HEK293 (cell line): ENCODE measurements at regions not wholly inside any gene's neighbourhood (a gene's known extent, or its start where the extent isn't known, plus 50 kb on each side); places are given as distances from the start of the nearest gene placed in this dataset.

ENCODE experiments used
- CTCF ChIA-PET: fragments of 350-600 bp; formaldehyde crosslinking; extraction: SDS; loops from one replicate; lab custom pipeline; 2021; ENCODE audit warnings: antibody characterized with exemption; lab: Yijun Ruan, JAX
- POLR2A ChIA-PET: fragments of 300-600 bp; formaldehyde crosslinking; extraction: SDS; loops from one replicate; lab custom pipeline; 2020; ENCODE audit warnings: antibody characterized with exemption, inconsistent platforms; lab: Yijun Ruan, JAX
- H3K27ac ChIP-seq: fragments of 200-500 bp; sonication (Bioruptor generic); 2 replicates; pipeline ENCODE4 v1.5.1; 2014; ENCODE audit warnings: low read depth, low read length, control low read depth, inconsistent platforms; ENCODE audit errors: extremely low read depth
- H3K36me3 ChIP-seq, 2 experiments: fragments of 200-500 bp in 1 of 2; sonication (Bioruptor generic) in 1 of 2; 1 replicate in 1 of 2; 2 replicates in 1 of 2; pipeline ENCODE4 v1.5.1; 2014 to 2017; ENCODE audit warnings: inconsistent platforms in 2 of 2, low read length in 2 of 2; ENCODE audit not compliant: control insufficient read depth in 2 of 2, insufficient read depth in 1 of 2
- H3K4me1 ChIP-seq: fragments of 200-500 bp; sonication (Bioruptor generic); 2 replicates; pipeline ENCODE4 v1.5.1; 2014; ENCODE audit warnings: mild to moderate bottlenecking, low read length, inconsistent platforms; ENCODE audit not compliant: control insufficient read depth, insufficient read depth
- H3K4me3 ChIP-seq: 2 replicates; pipeline ENCODE4 v1.5.1; 2011; ENCODE audit warnings: low read depth, mild to moderate bottlenecking, control low read depth, low read length, moderate library complexity
- H3K9me3 ChIP-seq: fragments of 200-500 bp; sonication (Bioruptor generic); 2 replicates; pipeline ENCODE4 v1.5.1; 2014; ENCODE audit warnings: low read depth, low read length, inconsistent platforms; ENCODE audit not compliant: control insufficient read depth, insufficient read depth
- KLF16 ChIP-seq: fragments of 450-650 bp; formaldehyde crosslinking; IDR thresholded peaks from 2 replicates; pipeline ENCODE4 v1.5.1; 2017; ENCODE audit warnings: missing biosample characterization, missing genetic modification characterization
- KLF9 ChIP-seq: fragments of 450-650 bp; formaldehyde crosslinking; IDR thresholded peaks from 2 replicates; pipeline ENCODE4 v1.5.1; 2016; ENCODE audit warnings: missing biosample characterization, missing genetic modification characterization, low read depth
- PRDM1 ChIP-seq: fragments of 450-650 bp; formaldehyde crosslinking; IDR thresholded peaks from 2 replicates; pipeline ENCODE4; 2016; ENCODE audit warnings: missing biosample characterization, missing genetic modification characterization
- SP3 ChIP-seq: fragments of 450-650 bp; formaldehyde crosslinking; IDR thresholded peaks from 2 replicates; pipeline ENCODE4 v1.5.1; 2016; ENCODE audit warnings: missing biosample characterization, missing genetic modification characterization
- WT1 ChIP-seq: fragments of 450-650 bp; formaldehyde crosslinking; IDR thresholded peaks from 2 replicates; pipeline ENCODE4 v1.5.1; 2016; ENCODE audit warnings: missing biosample characterization, missing genetic modification characterization
- ZBTB1 ChIP-seq: fragments of 450-650 bp; formaldehyde crosslinking; IDR thresholded peaks from 2 replicates; pipeline ENCODE4 v1.5.1; 2016; ENCODE audit warnings: missing biosample characterization, missing genetic modification characterization
- ZBTB7A ChIP-seq: fragments of 450-650 bp; formaldehyde crosslinking; IDR thresholded peaks from 2 replicates; pipeline ENCODE4 v1.5.1; 2016; ENCODE audit warnings: low read depth, missing biosample characterization, missing genetic modification characterization
- ZFP41 ChIP-seq: fragments of 450-650 bp; formaldehyde crosslinking; IDR thresholded peaks from 2 replicates; pipeline ENCODE4 v1.5.1; 2016; ENCODE audit warnings: missing biosample characterization, missing genetic modification characterization, borderline replicate concordance
- ZNF121 ChIP-seq: fragments of 450-650 bp; formaldehyde crosslinking; IDR thresholded peaks from 2 replicates; pipeline ENCODE4 v1.5.1; 2016; ENCODE audit warnings: missing biosample characterization, missing genetic modification characterization
- ZNF184 ChIP-seq: fragments of 450-650 bp; IDR thresholded peaks from 2 replicates; pipeline ENCODE4 v1.5.1; 2018; ENCODE audit warnings: missing biosample characterization, mild to moderate bottlenecking, missing genetic modification characterization
- ZNF221 ChIP-seq: fragments of 450-650 bp; formaldehyde crosslinking; IDR thresholded peaks from 2 replicates; pipeline ENCODE4 v1.5.1; 2017; ENCODE audit warnings: missing biosample characterization, missing genetic modification characterization, borderline replicate concordance
- ZNF223 ChIP-seq: fragments of 450-650 bp; formaldehyde crosslinking; IDR thresholded peaks from 2 replicates; pipeline ENCODE4 v1.5.1; 2016; ENCODE audit warnings: missing biosample characterization, missing genetic modification characterization
- ZNF239 ChIP-seq: fragments of 450-650 bp; formaldehyde crosslinking; IDR thresholded peaks from 2 replicates; pipeline ENCODE4 v1.5.1; 2016; ENCODE audit warnings: missing biosample characterization, missing genetic modification characterization
- ZNF274 ChIP-seq, 2 experiments: fragments of 200-500 bp in 1 of 2; fragments of 450-650 bp in 1 of 2; sonication (Bioruptor generic) in 1 of 2; formaldehyde crosslinking in 1 of 2; IDR thresholded peaks; 2 replicates each; pipeline versions ENCODE4 v1.5.1 to v1.6.1; 2014 to 2016; ENCODE audit warnings: borderline replicate concordance in 1 of 2, inconsistent platforms in 1 of 2, low read length in 1 of 2, missing biosample characterization in 1 of 2, missing genetic modification characterization in 1 of 2
- ZNF473 ChIP-seq: fragments of 450-650 bp; formaldehyde crosslinking; IDR thresholded peaks from 2 replicates; pipeline ENCODE4 v1.5.1; 2017; ENCODE audit warnings: missing biosample characterization, missing genetic modification characterization
- ZNF48 ChIP-seq: fragments of 450-650 bp; formaldehyde crosslinking; IDR thresholded peaks from 2 replicates; pipeline ENCODE4 v1.5.1; 2016; ENCODE audit warnings: missing biosample characterization, missing genetic modification characterization
- ZNF549 ChIP-seq: fragments of 450-650 bp; IDR thresholded peaks from 2 replicates; pipeline ENCODE4 v1.5.1; 2018; ENCODE audit warnings: missing biosample characterization, missing genetic modification characterization, mild to moderate bottlenecking, inconsistent platforms, moderate library complexity
- ZNF585B ChIP-seq: fragments of 450-650 bp; formaldehyde crosslinking; IDR thresholded peaks from 2 replicates; pipeline ENCODE4 v1.5.1; 2016; ENCODE audit warnings: missing biosample characterization, missing genetic modification characterization
- ZNF654 ChIP-seq: fragments of 450-650 bp; formaldehyde crosslinking; IDR thresholded peaks from 2 replicates; pipeline ENCODE4 v1.5.1; 2016; ENCODE audit warnings: low read depth, missing biosample characterization, missing genetic modification characterization
- TF ChIP-seq, protein P1 (sequence below): fragments of 450-650 bp; formaldehyde crosslinking; IDR thresholded peaks from 2 replicates; pipeline ENCODE4 v1.5.1; 2016; ENCODE audit warnings: missing biosample characterization, missing genetic modification characterization
- TF ChIP-seq, protein P2 (sequence below): fragments of 450-650 bp; IDR thresholded peaks from 2 replicates; pipeline ENCODE4 v1.5.1; 2018; ENCODE audit warnings: missing biosample characterization, mild to moderate bottlenecking, missing genetic modification characterization
- TF ChIP-seq, protein P3 (sequence below): fragments of 450-650 bp; formaldehyde crosslinking; IDR thresholded peaks from 2 replicates; pipeline ENCODE4 v1.5.1; 2017; ENCODE audit warnings: missing biosample characterization, missing genetic modification characterization
- TF ChIP-seq, protein P4 (sequence below): fragments of 450-650 bp; formaldehyde crosslinking; optimal IDR thresholded peaks from 2 replicates; pipeline ENCODE3; 2016; ENCODE audit warnings: missing biosample characterization, mild to moderate bottlenecking, missing genetic modification characterization
- TF ChIP-seq, protein P5 (sequence below): fragments of 450-650 bp; formaldehyde crosslinking; conservative IDR thresholded peaks from 2 replicates; pipeline ENCODE4 v1.5.1; 2016; ENCODE audit warnings: low read depth, missing biosample characterization, missing genetic modification characterization

DNA sequence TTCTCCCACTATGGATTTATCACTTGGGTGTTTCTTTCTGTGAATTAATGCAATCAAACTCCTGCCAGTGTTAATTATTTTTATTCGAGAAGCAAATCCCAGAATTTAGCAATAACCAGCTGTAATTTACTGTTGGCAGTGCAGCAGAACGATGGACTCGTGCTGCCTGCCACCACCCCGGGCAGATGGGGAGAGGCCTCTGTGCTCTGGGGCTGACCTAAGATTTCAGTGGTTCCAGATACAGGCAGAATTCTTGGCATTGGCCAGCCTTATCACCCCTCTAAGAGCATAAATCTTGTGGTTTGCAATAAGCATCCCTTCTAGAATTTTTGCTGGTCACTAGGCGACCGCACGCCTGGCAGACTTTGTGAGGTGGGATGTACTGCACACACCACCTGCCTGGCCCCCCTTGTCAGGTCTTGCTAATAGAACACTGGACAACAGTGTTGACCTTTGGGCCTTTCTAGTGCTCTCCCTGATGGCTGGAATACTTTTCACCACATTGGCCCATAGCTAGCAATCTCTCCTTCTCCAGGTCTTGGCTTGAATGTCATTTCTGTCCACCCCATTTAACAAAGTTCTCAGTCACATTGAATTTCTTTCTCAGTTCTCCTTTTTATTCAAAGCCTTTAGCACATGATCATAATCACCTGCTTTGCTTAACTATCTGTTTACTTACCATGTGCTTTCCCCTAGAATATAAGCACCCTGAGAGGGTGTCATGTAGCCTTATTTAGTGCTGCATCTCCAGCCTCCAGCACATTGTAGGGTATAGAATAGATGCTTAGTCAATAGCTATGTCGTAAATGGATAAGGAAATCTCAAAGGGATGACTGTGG, 122.1 kb upstream of the DYNLRB2 start:
- ChIA-PET CTCF (interaction anchor here (0.7 kb wide), 1 partner anchor 737 kb away, joined by 3 read pairs; no protein-coding TSS in a partner anchor), POLR2A (no interaction called here)
- H3K27ac ChIP-seq = no peak overlapping the region
- TF ChIP-seq ZNF549 (tag by site-specific recombination) (no peak), ZFP41 (tag by site-specific recombination) (no peak), ZNF239 (tag by site-specific recombination) (no peak), KLF16 (no peak), ZNF223 (tag by site-specific recombination) (no peak), SP3 (tag by site-specific recombination) (no peak), ZNF121 (tag by site-specific recombination) (no peak), ZBTB1 (no peak), ZNF48 (tag by site-specific recombination) (no peak), PRDM1 (tag by site-specific recombination) (no peak), ZNF585B (tag by site-specific recombination) (no peak)
- TF ChIP-seq, protein P1, sequence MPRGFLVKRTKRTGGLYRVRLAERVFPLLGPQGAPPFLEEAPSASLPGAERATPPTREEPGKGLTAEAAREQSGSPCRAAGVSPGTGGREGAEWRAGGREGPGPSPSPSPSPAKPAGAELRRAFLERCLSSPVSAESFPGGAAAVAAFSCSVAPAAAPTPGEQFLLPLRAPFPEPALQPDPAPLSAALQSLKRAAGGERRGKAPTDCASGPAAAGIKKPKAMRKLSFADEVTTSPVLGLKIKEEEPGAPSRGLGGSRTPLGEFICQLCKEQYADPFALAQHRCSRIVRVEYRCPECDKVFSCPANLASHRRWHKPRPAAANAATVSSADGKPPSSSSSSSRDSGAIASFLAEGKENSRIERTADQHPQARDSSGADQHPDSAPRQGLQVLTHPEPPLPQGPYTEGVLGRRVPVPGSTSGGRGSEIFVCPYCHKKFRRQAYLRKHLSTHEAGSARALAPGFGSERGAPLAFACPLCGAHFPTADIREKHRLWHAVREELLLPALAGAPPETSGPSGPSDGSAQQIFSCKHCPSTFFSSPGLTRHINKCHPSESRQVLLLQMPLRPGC (tag by site-specific recombination) = no peak
- TF ChIP-seq, protein P2, sequence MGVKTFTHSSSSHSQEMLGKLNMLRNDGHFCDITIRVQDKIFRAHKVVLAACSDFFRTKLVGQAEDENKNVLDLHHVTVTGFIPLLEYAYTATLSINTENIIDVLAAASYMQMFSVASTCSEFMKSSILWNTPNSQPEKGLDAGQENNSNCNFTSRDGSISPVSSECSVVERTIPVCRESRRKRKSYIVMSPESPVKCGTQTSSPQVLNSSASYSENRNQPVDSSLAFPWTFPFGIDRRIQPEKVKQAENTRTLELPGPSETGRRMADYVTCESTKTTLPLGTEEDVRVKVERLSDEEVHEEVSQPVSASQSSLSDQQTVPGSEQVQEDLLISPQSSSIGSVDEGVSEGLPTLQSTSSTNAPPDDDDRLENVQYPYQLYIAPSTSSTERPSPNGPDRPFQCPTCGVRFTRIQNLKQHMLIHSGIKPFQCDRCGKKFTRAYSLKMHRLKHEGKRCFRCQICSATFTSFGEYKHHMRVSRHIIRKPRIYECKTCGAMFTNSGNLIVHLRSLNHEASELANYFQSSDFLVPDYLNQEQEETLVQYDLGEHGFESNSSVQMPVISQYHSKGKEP = no peak
- H3K36me3 ChIP-seq = no peaks in the 10 kb centered on the region
- no peak overlapping the region for H3K4me3 ChIP-seq
- H3K4me1 ChIP-seq = no peaks in the 10 kb centered on the region
- H3K9me3 ChIP-seq = no peaks in the 10 kb centered on the region

DNA sequence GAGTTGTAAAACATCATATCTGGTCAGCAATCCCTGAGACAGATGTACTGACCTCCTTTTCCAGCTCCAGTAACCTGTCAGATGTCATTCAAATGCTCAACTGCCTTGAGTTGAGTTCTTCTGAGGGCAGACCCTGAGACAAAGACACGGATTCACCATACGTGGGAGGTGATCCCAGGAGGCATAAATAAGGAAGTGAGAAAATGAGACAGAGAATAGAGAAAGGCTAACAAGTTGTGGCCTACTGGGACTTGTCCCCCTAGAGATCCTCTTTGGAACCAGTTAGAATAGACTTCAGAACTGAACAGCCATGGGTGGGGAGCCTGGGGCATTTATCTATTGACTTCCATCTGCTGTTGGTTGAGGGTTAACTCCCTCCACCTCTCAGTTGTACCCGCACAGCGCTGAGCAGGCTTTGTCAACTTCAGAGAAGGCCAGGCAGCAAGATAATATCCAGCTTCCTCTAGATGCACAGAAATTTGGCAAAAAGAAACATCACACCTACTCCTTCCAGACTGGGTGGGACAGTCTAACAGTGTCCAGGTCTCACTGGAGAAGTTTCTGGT, 123.0 kb upstream of the DYNLRB2 start:
- H3K4me3 ChIP-seq = no peak overlapping the region
- ChIA-PET CTCF (interaction anchor here (0.7 kb wide), 1 partner anchor 736 kb away, joined by 3 read pairs; no protein-coding TSS in a partner anchor), POLR2A (no interaction called here)
- TF ChIP-seq ZNF221 (tag by site-specific recombination) (no peak), ZNF184 (no peak), ZNF654 (tag by site-specific recombination) (no peak), KLF9 (tag by site-specific recombination) (no peak), ZNF473 (tag by site-specific recombination) (no peak), ZNF274 (IDR thresholded peaks at IDR 0.05; ENCODE audit: low read length) (no peak), ZNF274 (tag by site-specific recombination; IDR thresholded peaks at IDR 0.05; ENCODE audit: borderline replicate concordance) (no peak), WT1 (tag by site-specific recombination) (no peak), ZBTB7A (tag by site-specific recombination) (no peak)
- TF ChIP-seq, protein P3, sequence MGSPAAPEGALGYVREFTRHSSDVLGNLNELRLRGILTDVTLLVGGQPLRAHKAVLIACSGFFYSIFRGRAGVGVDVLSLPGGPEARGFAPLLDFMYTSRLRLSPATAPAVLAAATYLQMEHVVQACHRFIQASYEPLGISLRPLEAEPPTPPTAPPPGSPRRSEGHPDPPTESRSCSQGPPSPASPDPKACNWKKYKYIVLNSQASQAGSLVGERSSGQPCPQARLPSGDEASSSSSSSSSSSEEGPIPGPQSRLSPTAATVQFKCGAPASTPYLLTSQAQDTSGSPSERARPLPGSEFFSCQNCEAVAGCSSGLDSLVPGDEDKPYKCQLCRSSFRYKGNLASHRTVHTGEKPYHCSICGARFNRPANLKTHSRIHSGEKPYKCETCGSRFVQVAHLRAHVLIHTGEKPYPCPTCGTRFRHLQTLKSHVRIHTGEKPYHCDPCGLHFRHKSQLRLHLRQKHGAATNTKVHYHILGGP = no peak
- TF ChIP-seq, protein P4, sequence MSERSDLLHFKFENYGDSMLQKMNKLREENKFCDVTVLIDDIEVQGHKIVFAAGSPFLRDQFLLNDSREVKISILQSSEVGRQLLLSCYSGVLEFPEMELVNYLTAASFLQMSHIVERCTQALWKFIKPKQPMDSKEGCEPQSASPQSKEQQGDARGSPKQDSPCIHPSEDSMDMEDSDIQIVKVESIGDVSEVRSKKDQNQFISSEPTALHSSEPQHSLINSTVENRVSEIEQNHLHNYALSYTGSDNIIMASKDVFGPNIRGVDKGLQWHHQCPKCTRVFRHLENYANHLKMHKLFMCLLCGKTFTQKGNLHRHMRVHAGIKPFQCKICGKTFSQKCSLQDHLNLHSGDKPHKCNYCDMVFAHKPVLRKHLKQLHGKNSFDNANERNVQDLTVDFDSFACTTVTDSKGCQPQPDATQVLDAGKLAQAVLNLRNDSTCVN (tag by site-specific recombination) = no peak
- TF ChIP-seq, protein P5, sequence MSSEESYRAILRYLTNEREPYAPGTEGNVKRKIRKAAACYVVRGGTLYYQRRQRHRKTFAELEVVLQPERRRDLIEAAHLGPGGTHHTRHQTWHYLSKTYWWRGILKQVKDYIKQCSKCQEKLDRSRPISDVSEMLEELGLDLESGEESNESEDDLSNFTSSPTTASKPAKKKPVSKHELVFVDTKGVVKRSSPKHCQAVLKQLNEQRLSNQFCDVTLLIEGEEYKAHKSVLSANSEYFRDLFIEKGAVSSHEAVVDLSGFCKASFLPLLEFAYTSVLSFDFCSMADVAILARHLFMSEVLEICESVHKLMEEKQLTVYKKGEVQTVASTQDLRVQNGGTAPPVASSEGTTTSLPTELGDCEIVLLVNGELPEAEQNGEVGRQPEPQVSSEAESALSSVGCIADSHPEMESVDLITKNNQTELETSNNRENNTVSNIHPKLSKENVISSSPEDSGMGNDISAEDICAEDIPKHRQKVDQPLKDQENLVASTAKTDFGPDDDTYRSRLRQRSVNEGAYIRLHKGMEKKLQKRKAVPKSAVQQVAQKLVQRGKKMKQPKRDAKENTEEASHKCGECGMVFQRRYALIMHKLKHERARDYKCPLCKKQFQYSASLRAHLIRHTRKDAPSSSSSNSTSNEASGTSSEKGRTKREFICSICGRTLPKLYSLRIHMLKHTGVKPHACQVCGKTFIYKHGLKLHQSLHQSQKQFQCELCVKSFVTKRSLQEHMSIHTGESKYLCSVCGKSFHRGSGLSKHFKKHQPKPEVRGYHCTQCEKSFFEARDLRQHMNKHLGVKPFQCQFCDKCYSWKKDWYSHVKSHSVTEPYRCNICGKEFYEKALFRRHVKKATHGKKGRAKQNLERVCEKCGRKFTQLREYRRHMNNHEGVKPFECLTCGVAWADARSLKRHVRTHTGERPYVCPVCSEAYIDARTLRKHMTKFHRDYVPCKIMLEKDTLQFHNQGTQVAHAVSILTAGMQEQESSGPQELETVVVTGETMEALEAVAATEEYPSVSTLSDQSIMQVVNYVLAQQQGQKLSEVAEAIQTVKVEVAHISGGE (tag by site-specific recombination) = no peak

More for the DNA sequence above, 123.0 kb upstream of the DYNLRB2 start:
- Histone ChIP-seq H3K27ac (no peak overlapping the region), H3K36me3 (no peaks in the 10 kb centered on the region), H3K4me1 (no peaks in the 10 kb centered on the region), H3K9me3 (no peaks in the 10 kb centered on the region)
